Neural progenitor cell (in vitro differentiated cells): ENCODE measurements at regions not wholly inside any gene's neighbourhood (a gene's known extent, or its start where the extent isn't known, plus 50 kb on each side); places are given as distances from the start of the nearest gene placed in this dataset.

ENCODE experiments used
- DNase-seq: peaks from one replicate; pipeline ENCODE4 v3.0.0-alpha.2; 2016; ENCODE audit warnings: low spot score
- H2AFZ ChIP-seq: fragments of 200-600 bp; sonication (generic); replicated peaks from 2 replicates; pipeline ENCODE4 v1.6.1; 2016; ENCODE audit warnings: antibody characterized with exemption
- H3F3A ChIP-seq: fragments of 200-600 bp; sonication (generic); 2 replicates; pipeline ENCODE4 v1.6.1; 2016; ENCODE audit warnings: antibody characterized with exemption, low read depth
- H3K27ac ChIP-seq: fragments of 200-600 bp; sonication (generic); 2 replicates; pipeline ENCODE4 v1.5.1; 2016; ENCODE audit warnings: mild to moderate bottlenecking
- H3K27me3 ChIP-seq: fragments of 200-600 bp; sonication (generic); 2 replicates; pipeline ENCODE4 v1.6.1; 2016; ENCODE audit warnings: mild to moderate bottlenecking, moderate library complexity
- H3K36me3 ChIP-seq: fragments of 200-600 bp; sonication (generic); 2 replicates; pipeline ENCODE4 v1.5.1; 2016
- H3K4me1 ChIP-seq: fragments of 200-600 bp; sonication (generic); 2 replicates; pipeline ENCODE4 v1.6.1; 2016; ENCODE audit warnings: mixed run types
- H3K4me2 ChIP-seq: fragments of 200-600 bp; sonication (generic); 2 replicates; pipeline ENCODE4 v1.6.1; 2016
- H3K4me3 ChIP-seq: fragments of 200-600 bp; sonication (generic); 2 replicates; pipeline ENCODE4 v1.5.1; 2016
- H3K79me2 ChIP-seq: fragments of 200-600 bp; sonication (generic); 2 replicates; pipeline ENCODE4 v1.6.1; 2016; ENCODE audit warnings: low read depth
- H3K9ac ChIP-seq: fragments of 200-600 bp; sonication (generic); 2 replicates; pipeline ENCODE4 v1.6.1; 2016
- H3K9me3 ChIP-seq: fragments of 200-600 bp; sonication (generic); 2 replicates; pipeline ENCODE4 v1.5.1; 2016; ENCODE audit warnings: low read depth
- H4K20me1 ChIP-seq: fragments of 200-600 bp; sonication (generic); 2 replicates; pipeline ENCODE4 v1.6.1; 2016; ENCODE audit warnings: low read depth
- H3K27ac Mint-ChIP-seq: 3 replicates; pipeline ENCODE4 v1.8.0; 2021; ENCODE audit warnings: mixed read lengths
- H3K27me3 Mint-ChIP-seq: 2 replicates; pipeline ENCODE4 v1.8.0; 2022; ENCODE audit warnings: low read depth, mild to moderate bottlenecking, inconsistent platforms, moderate library complexity, mixed read lengths; ENCODE audit not compliant: insufficient read depth
- H3K36me3 Mint-ChIP-seq: 3 replicates; pipeline ENCODE4 v1.8.0; 2021; ENCODE audit warnings: mixed read lengths
- H3K4me1 Mint-ChIP-seq: 3 replicates; pipeline ENCODE4 v1.8.0; 2021; ENCODE audit warnings: mixed read lengths
- H3K4me3 Mint-ChIP-seq: 3 replicates; pipeline ENCODE4 v1.8.0; 2021; ENCODE audit warnings: mild to moderate bottlenecking, moderate library complexity, mixed read lengths
- H3K9me3 Mint-ChIP-seq: 3 replicates; pipeline ENCODE4 v1.8.0; 2020; ENCODE audit warnings: mixed read lengths
- EZH2 ChIP-seq: fragments of 200-600 bp; sonication (generic); IDR thresholded peaks from 2 replicates; pipeline ENCODE4 v1.6.1; 2017; ENCODE audit warnings: antibody characterized with exemption, mild to moderate bottlenecking, moderate library complexity
- EZH2phosphoT487 ChIP-seq: fragments of 200-600 bp; sonication (generic); IDR thresholded peaks from 2 replicates; pipeline ENCODE4 v1.6.1; 2017; ENCODE audit warnings: antibody characterized with exemption
- TF ChIP-seq, protein P1 (sequence below): fragments of 200-600 bp; sonication (generic); IDR thresholded peaks from 2 replicates; pipeline ENCODE4 v1.5.1; 2017; ENCODE audit warnings: antibody characterized with exemption, mild to moderate bottlenecking

DNA sequence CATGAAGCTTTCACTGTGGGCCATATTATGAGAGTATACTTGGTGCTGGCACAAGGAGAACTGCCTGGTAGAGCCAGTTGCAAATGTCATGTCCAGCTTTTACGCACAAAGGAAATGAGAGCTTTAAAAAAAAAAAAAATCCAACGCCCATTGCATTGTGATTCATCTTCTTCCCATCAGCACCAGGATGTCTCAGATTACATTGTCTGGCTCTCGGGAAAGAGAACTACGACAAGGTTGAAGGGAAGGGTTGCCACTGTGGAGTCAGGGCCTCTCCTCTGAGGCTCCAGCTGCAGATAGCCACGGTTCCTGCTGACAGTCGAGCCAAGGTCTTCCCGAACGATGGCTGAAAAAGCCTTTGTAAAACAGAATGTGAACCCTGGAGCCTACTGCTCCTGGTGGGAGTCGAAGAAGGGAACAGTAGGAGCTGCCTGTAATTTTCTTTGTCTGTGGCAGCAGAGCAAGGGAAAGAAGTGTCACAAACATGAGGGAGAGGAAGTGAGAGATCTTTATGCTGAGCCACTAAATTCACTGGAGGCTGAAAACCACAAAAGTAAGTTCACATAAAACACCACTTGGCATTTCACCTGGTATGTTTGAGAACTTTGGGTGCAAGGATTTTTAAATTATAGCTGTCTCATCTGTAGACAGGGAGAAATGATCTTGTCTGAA, 704.7 kb downstream of the DIAPH3 start:
- H3K4me1 Mint-ChIP-seq: peaks cover 31% of the 10 kb centered on the region
- no peaks in the 10 kb centered on the region for H3K36me3 ChIP-seq
- H3K9me3 ChIP-seq: no peaks in the 10 kb centered on the region
- H3K79me2 ChIP-seq: no peaks in the 10 kb centered on the region
- H3K9ac ChIP-seq: no peak overlapping the region
- peak overlapping the region; percentile 28 for H3K4me2 ChIP-seq
- H3K27me3 Mint-ChIP-seq: peaks cover 6% of the 10 kb centered on the region
- H3K4me3 Mint-ChIP-seq: no peak overlapping the region
- peaks cover 11% of the 10 kb centered on the region for H3K4me1 ChIP-seq
- H2AFZ ChIP-seq: peak overlapping the region; percentile 90
- TF ChIP-seq EZH2 (no peak), EZH2phosphoT487 (no peak)
- TF ChIP-seq, protein P1, sequence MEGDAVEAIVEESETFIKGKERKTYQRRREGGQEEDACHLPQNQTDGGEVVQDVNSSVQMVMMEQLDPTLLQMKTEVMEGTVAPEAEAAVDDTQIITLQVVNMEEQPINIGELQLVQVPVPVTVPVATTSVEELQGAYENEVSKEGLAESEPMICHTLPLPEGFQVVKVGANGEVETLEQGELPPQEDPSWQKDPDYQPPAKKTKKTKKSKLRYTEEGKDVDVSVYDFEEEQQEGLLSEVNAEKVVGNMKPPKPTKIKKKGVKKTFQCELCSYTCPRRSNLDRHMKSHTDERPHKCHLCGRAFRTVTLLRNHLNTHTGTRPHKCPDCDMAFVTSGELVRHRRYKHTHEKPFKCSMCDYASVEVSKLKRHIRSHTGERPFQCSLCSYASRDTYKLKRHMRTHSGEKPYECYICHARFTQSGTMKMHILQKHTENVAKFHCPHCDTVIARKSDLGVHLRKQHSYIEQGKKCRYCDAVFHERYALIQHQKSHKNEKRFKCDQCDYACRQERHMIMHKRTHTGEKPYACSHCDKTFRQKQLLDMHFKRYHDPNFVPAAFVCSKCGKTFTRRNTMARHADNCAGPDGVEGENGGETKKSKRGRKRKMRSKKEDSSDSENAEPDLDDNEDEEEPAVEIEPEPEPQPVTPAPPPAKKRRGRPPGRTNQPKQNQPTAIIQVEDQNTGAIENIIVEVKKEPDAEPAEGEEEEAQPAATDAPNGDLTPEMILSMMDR: no peak
- H3K27me3 ChIP-seq: no peaks in the 10 kb centered on the region
- peaks cover 14% of the 10 kb centered on the region for H3F3A ChIP-seq
- H3K4me3 ChIP-seq: no peak overlapping the region
- H3K9me3 Mint-ChIP-seq: peaks cover 2% of the 10 kb centered on the region
- DNase-seq: peak; percentile 17
- H3K36me3 Mint-ChIP-seq: no peaks in the 10 kb centered on the region
- peak overlapping the region; percentile 79 for H3K27ac Mint-ChIP-seq
- H3K27ac ChIP-seq: no peak overlapping the region
- H4K20me1 ChIP-seq: no peaks in the 10 kb centered on the region

DNA sequence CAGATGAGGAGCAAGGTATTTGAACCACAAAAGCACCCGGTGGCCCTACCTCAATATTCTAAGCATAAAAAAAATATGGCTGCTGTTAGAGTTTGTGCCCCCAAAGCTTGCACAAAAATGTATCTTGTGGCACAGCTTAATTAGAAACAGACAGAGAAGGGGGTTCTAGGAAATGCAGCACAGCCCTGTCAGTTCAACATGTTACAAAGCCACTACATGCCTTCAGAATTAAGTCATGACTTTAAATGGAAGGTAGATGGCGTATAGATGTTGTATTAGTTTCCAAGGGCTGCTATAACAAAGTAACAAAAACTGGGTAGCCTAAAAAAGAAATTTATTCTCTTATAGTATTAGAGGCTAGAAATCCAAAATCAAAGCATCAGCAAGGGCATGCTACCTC, 703.8 kb downstream of the DIAPH3 start:
- DNase-seq: no peak
- Histone ChIP-seq H3K9me3 (no peaks in the 10 kb centered on the region), H2AFZ (no peak overlapping the region), H3K27me3 (no peaks in the 10 kb centered on the region), H3K9ac (no peak overlapping the region), H3K79me2 (no peaks in the 10 kb centered on the region), H3F3A (peaks cover 14% of the 10 kb centered on the region), H3K36me3 (no peaks in the 10 kb centered on the region), H3K4me1 (peaks cover 11% of the 10 kb centered on the region), H3K4me2 (no peak overlapping the region), H4K20me1 (no peaks in the 10 kb centered on the region), H3K4me3 (no peak overlapping the region), H3K27ac (no peak overlapping the region)
- peaks cover 2% of the 10 kb centered on the region for H3K9me3 Mint-ChIP-seq
- no peak overlapping the region for H3K27ac Mint-ChIP-seq
- TF ChIP-seq, protein P1: no peak
- no peak for TF ChIP-seq EZH2phosphoT487
- peaks cover 40% of the 10 kb centered on the region for H3K4me1 Mint-ChIP-seq
- peaks cover 6% of the 10 kb centered on the region for H3K27me3 Mint-ChIP-seq
- no peaks in the 10 kb centered on the region for H3K36me3 Mint-ChIP-seq
- no peak overlapping the region for H3K4me3 Mint-ChIP-seq

- TF ChIP-seq, protein P1: no peak
- TF ChIP-seq EZH2: no peak
- TF ChIP-seq EZH2phosphoT487: no peak
- peaks cover 9% of the 10 kb centered on the region for H3K27me3 Mint-ChIP-seq
Measured at GRCh38 chr13:59461411-59461810, 702.3 kb downstream of the DIAPH3 start.

More at GRCh38 chr13:59461411-59461810, 702.3 kb downstream of the DIAPH3 start:
- Histone ChIP-seq H3K4me3 (no peak overlapping the region), H2AFZ (no peak overlapping the region), H3F3A (peaks cover 14% of the 10 kb centered on the region), H3K4me2 (no peak overlapping the region), H3K4me1 (peaks cover 18% of the 10 kb centered on the region), H3K9me3 (no peaks in the 10 kb centered on the region), H3K9ac (no peak overlapping the region), H4K20me1 (no peaks in the 10 kb centered on the region), H3K79me2 (no peaks in the 10 kb centered on the region), H3K27ac (no peak overlapping the region), H3K36me3 (no peaks in the 10 kb centered on the region), H3K27me3 (no peaks in the 10 kb centered on the region)
- H3K4me1 Mint-ChIP-seq: peaks cover 49% of the 10 kb centered on the region
- no peak for DNase-seq
- H3K36me3 Mint-ChIP-seq: no peaks in the 10 kb centered on the region
- peaks cover 7% of the 10 kb centered on the region for H3K9me3 Mint-ChIP-seq
- H3K27ac Mint-ChIP-seq: no peak overlapping the region
- H3K4me3 Mint-ChIP-seq: no peak overlapping the region
